ENCODE measurements at regions not wholly inside any gene's neighbourhood (a gene's known extent, or its start where the extent isn't known, plus 50 kb on each side); places are given as distances from the start of the nearest gene placed in this dataset.
"Not testable (repeated sequence)": the region's sequence is repeated elsewhere in the genome, so short reads cannot be mapped to it uniquely, and the experiment has no call there.

DNA sequence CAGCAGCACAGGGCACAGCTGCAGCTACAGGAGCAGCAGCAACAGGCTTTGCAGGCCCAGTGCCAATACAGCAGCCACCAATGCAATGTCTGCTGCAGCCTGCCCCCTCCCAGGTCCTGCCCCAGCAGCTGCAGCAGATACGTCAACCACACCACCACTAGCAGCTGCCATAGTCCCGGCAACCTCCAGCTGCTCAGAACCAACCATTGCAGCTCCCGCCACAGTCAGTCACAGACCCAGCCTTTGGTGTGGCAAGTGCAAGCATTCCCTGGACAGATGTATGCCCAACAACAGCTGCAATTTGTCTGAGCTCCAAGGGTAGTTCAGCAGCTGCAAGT, 53.3 kb upstream of the TUBA3E start:
- DNase-seq (ENCODE audit: low spot score) = no peak

DNA sequence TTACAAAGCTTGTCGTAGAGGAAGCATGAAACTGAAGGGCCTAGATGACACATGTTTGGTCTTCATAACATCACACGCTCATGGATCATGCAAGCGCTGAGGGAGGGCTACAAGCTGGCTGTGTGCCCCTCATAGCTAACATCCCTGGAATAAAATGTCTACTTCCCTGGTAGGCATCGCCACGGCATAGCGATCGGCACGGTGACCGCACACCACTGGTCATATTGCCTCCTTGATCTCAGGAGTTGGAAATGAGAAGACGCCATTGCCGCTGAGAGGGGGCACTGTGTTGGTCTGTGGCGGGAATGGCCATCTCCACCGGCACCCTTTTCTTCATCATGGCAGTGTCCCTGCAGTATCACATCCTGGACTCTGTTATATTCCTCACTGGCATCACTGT, 50.1 kb upstream of the TUBA3E start:
- not testable (repeated sequence) for DNase-seq (ENCODE audit: low spot score)
